GM21367 (cell line): ENCODE measurements at regions not wholly inside any gene's neighbourhood (a gene's known extent, or its start where the extent isn't known, plus 50 kb on each side); places are given as distances from the start of the nearest gene placed in this dataset.
"Not testable (repeated sequence)": the region's sequence is repeated elsewhere in the genome, so short reads cannot be mapped to it uniquely, and the experiment has no call there.

Experiments
- ATAC-seq: cut with Tn5 transposase; IDR thresholded peaks from one replicate; pipeline ENCODE4 v1.9.1; 2021; ENCODE audit not compliant: unreplicated experiment

GRCh38 chr5:99471178-99471577, 542.4 kb upstream of the CHD1 start:
- ATAC-seq = not testable (repeated sequence)

DNA sequence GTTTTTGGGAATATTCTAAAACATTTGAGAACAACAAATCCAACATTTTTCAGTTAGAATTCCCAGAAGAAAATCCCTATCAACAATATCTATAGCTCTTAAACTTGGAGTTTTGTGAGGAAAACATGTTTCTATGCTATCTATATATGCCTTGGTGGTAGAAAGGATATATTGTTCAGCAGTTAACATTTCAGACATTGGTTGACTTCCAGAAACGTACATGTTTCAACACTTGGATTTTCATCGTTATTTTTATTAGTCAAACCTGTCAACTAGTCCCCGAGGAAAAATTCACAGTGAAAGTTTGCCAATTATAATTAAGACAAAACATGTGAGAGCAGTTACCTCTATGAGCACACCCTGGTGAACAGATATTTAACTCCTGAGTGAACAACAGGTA, 541.8 kb upstream of the CHD1 start:
- ATAC-seq = not testable (repeated sequence)

DNA sequence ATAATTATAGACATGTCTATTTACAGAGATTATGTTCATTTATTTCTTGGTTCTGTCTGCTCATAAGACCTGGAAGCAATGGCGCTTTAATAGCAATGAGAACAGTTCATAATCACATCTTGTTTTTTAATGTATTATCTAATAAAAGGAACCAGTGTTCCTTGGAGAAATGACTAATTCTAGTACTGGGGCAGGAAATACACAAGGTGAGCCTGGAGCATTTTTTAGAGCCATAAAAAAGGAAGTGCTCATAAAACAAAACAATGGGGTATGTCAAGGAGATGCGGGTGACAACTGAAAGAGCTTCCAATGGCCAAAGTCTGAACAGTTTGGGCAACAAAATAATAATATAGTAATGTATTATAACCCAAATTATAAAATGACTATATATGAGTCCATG, 531.9 kb upstream of the CHD1 start:
- ATAC-seq = no peak

GRCh38 chr5:99453196-99453595, 524.4 kb upstream of the CHD1 start:
- no peak for ATAC-seq

GRCh38 chr5:99449786-99450185, 521.0 kb upstream of the CHD1 start:
- ATAC-seq = no peak

- ATAC-seq = no peak
Measured at GRCh38 chr5:99445805-99446204, 517.0 kb upstream of the CHD1 start.

GRCh38 chr5:99441235-99441634, 512.4 kb upstream of the CHD1 start:
- no peak for ATAC-seq

DNA sequence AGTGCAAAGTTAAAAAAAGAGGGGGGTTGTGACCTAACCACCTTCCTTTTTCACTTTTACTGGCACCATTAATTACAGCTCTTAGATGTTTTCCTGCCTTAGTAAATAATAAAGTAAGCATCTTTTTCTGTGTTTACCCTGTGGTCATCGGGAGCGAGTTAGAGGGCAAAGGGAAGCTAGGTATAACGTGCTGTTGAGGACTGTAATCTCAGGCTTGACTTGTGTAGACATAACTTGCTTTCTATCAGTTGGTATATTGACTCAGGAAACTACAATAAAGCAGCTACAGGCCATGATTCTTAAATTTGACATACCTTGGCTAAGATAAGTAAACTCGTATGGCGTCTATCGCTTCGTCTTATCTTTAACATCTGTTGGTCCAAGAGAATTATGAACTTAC, 509.8 kb upstream of the CHD1 start:
- ATAC-seq = no peak

DNA sequence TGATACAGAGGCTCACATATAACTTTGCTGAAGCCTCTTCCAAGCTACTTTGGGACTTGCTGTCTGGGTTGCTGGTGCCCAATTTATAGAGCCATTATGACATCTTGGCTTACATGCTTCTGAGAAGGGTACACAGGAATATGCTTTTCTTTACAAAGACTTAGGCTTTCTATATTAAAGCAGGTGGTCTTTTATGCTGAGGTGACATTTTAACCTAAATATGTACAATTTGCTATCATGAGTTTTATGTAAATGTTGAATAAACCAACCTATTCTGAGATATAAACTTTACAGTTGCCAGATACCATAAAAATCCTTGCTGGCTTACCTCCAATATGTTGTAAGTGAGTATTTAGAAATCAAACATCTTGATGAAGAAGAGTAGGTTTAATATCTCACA, 509.2 kb upstream of the CHD1 start:
- ATAC-seq = no peak

- not testable (repeated sequence) for ATAC-seq
Measured at GRCh38 chr5:99423396-99423795, 494.6 kb upstream of the CHD1 start.

- ATAC-seq = not testable (repeated sequence)
Measured at GRCh38 chr5:99418640-99419039, 489.8 kb upstream of the CHD1 start.

GRCh38 chr5:99410386-99410785, 481.6 kb upstream of the CHD1 start:
- ATAC-seq = not testable (repeated sequence)

- not testable (repeated sequence) for ATAC-seq
Measured at GRCh38 chr5:99404764-99405302, 476.0 kb upstream of the CHD1 start.

GRCh38 chr5:99400571-99400970, 471.8 kb upstream of the CHD1 start:
- not testable (repeated sequence) for ATAC-seq

DNA sequence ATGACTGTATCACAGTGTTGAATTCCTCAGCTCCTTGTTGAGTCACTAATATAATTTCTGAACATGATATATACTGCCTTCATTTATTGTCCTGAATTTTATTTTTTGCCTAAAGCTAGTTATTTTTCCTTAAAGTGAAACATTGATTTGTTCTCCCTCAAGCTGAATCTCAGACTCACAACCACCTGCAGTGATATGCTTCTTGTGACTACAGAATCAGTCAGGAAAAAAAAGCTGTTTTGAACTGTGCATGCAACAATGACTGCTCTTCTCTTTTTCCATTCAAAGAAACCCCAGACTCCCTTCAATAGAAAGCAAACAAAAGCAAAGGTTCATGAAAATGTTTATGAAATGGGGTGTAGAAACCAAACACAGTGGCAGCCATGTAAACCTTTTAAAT, 470.2 kb upstream of the CHD1 start:
- no peak for ATAC-seq

- no peak for ATAC-seq
Measured at GRCh38 chr5:99386406-99387077, 457.7 kb upstream of the CHD1 start.

DNA sequence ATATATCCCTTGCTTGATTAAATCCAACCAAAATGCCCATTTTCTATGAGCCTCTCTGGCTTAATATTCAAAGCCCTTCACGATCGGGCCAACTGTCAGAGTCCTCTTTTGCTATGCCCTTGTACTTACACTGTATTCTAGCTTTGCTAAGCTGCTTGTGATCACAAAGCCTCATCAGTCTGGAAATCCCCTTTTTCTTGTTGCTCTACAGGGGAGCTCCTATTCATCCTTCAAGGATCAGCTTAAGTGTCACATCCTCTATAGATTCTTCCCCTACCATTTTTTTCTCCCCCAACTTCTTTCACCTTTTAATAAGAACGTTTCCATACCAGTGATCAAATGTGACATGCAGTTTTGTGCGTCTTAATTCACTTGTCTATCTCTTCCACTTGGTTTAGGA, 450.4 kb upstream of the CHD1 start:
- ATAC-seq = no peak

- no peak for ATAC-seq
Measured at GRCh38 chr5:99378443-99378842, 449.6 kb upstream of the CHD1 start.

- no peak for ATAC-seq
Measured at GRCh38 chr5:99369797-99370593, 441.2 kb upstream of the CHD1 start.

- no peak for ATAC-seq
Measured at GRCh38 chr5:99368726-99369125, 439.9 kb upstream of the CHD1 start.

GRCh38 chr5:99355881-99356280, 427.1 kb upstream of the CHD1 start:
- ATAC-seq = no peak

- ATAC-seq = no peak
Measured at GRCh38 chr5:99349787-99350186, 421.0 kb upstream of the CHD1 start.
